Sigmoid colon (tissue), 4 donors: ENCODE measurements at regions not wholly inside any gene's neighbourhood (a gene's known extent, or its start where the extent isn't known, plus 50 kb on each side); places are given as distances from the start of the nearest gene placed in this dataset.

ENCODE experiments used
- CTCF ChIP-seq, 4 experiments: fragments of 450-650 bp in 3 of 4; fragments of 200-600 bp in 1 of 4; IDR thresholded peaks; one replicate each; pipeline ENCODE4 v1.5.1; 2016 to 2019; ENCODE audit warnings: antibody characterized with exemption in 4 of 4, mild to moderate bottlenecking in 3 of 4, moderate library complexity in 2 of 4
- EP300 ChIP-seq, 4 donors: sonication (generic); formaldehyde crosslinking; IDR thresholded peaks; one replicate each; pipeline ENCODE4 v1.6.1; 2017; ENCODE audit warnings: antibody characterized with exemption in 4 of 4
- POLR2A ChIP-seq, 2 donors: fragments of 450-650 bp; IDR thresholded peaks; one replicate each; pipeline ENCODE4 v1.6.1; 2016; ENCODE audit warnings: antibody characterized with exemption in 2 of 2, mild to moderate bottlenecking in 2 of 2, moderate library complexity in 2 of 2

- TF ChIP-seq EP300 (IDR thresholded peaks at IDR 0.05) (no peak), POLR2A (IDR thresholded peaks at IDR 0.05) (no peak), CTCF (IDR thresholded peaks at IDR 0.05) (no peak)
Measured at GRCh38 chr6:44668391-44668930, 281.0 kb downstream of the CDC5L start.
